Islet precursor cell (in vitro differentiated cells): ENCODE measurements at regions not wholly inside any gene's neighbourhood (a gene's known extent, or its start where the extent isn't known, plus 50 kb on each side); places are given as distances from the start of the nearest gene placed in this dataset.

Source experiments
- DNase-seq: peaks from one replicate; pipeline ENCODE4 v3.0.0-alpha.2; 2018

GRCh38 chr7:12136523-12136922 is 74.6 kb upstream of the TMEM106B start:
- no peak for DNase-seq

DNA sequence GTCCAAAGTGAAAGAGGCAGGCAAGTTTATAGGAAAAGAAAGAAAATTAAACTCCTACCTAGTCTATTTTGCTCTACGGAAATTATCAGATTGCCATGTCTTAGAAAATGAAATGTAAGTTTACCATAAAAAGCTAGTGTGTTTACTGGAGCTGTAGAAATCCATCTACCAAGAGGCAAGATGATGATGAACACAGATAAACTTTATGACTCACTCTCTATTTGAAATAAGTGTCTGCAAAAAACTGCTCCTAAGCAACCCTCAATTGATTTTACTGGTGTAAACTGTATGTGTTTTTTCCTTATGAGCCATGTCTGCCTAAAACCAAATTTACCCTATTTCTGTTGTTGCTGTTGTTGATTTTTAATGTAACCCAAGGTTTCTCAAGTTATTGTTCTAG is 73.8 kb upstream of the TMEM106B start:
- DNase-seq = no peak

DNA sequence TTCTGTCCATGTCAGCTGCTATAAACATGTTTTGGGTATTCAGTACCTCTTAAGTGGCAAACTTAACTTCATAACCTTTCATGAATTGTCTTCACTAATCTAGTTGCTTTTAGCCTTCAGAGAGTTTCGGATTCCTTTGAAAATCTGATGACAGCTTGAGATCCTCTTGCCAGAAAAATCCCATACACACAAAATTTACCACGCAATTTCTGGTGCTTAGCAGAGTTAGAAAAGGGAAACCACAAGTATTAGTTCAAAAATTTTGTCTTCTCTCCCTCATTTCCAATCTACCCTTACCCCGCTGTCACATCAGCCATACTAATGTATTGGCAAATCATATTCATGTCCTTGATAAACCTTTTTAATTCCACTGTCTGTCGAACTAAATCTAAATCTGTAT is 72.7 kb upstream of the TMEM106B start:
- DNase-seq = no peak

- DNase-seq = no peak
Observed at GRCh38 chr7:12139416-12139815, 71.7 kb upstream of the TMEM106B start.

- no peak for DNase-seq
Observed at GRCh38 chr7:12146813-12147212, 64.3 kb upstream of the TMEM106B start.

DNA sequence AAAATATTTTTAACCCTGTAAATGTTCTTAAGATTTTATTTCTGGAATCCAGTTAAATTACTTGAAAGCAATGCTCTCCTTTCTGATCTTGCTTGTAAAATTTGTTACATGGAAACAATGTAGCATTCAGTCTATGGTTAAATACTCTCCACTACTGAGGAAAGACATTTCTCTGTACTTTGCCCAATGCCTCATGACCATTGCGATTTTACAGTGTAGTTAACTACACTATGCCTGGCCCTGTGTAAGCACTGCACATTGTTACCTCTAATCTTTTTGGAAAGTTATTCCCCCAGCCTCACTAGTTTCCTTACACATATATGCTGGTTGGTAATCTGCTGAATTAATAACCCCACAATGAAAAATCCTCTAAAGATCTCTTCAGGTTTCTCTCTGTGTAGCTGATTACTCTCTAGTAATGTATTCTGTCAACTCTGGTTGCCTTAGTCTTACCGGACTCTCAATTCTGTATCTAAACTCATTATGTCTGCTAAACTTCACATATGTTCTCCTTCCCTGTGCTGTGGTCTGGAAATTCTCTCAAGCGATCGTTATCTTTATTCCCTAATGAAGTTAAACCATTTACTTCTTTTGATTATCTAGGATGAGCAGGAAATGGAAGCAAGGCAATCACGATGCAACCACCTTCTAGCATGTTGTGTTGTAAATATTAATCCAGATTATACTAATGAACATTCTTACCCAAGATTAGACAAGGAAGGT is 58.7 kb upstream of the TMEM106B start:
- DNase-seq = no peak

DNA sequence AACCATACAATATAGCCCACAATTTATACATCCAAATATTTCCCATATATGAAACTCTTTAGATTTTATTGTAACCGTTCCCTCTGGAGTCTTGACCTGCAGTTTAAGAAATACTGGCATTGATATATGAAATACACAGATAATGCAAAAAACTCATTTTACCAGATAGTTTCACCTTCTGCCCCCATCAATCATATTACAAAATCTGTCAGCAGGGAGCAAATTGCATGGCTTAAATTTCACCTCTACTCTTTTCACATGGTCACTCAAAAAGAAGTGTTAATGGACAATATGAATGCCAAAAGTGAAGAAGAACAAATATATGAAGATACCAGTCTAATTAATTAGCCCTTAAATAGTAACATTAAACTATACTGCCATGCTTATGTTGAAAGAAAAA is 57.0 kb upstream of the TMEM106B start:
- DNase-seq = no peak

DNA sequence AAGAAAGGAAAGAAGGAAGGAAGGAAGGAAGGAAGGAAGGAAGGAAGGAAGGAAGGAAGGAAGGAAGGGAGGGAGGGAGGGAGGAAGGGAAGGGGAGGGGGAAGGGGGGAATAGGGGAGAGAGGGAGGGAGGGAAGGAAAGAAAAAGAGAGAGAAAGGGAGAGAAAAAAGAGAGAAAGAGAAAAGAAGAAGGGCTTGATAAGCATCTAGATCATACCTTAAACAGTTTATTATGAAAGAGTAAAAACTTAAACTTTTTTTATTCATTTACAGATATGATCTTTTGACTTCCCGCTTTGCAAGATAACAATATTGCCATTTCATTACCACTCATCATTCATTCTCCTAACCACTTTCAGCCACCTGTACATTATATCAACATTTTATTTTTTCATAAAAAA is 53.6 kb upstream of the TMEM106B start:
- DNase-seq = no peak

GRCh38 chr7:12158334-12159060 is 52.6 kb upstream of the TMEM106B start:
- no peak for DNase-seq

- DNase-seq = no peak
Observed at GRCh38 chr7:12161146-12161545, 49.9 kb upstream of the TMEM106B start.
